ENCODE measurements at regions not wholly inside any gene's neighbourhood (a gene's known extent, or its start where the extent isn't known, plus 50 kb on each side); places are given as distances from the start of the nearest gene placed in this dataset.
"Not testable (repeated sequence)": the region's sequence is repeated elsewhere in the genome, so short reads cannot be mapped to it uniquely, and the experiment has no call there.

DNA sequence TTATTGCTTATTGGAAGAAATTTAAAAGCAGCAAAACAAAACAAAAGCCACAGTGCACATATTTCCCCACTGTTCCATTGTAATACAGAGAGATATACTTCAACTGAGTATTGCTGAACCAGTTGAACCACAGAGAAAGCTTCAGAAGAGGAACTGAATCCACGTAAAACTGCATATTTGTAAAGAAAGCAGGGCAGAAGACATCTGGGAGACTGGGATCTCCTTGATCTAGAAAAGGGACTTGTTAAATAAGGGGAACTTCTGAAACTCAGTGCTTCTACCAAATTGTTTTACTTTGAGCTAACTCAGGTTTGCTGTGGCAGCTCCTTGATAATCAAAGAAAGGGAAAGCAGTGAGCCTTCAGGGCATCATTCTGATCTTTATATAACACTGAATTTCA, 411.1 kb upstream of the MDGA2 start:
- no peak overlapping the region for H3K4me3 ChIP-seq (ENCODE audit: low read depth, low read length)
- TF ChIP-seq, protein P1, sequence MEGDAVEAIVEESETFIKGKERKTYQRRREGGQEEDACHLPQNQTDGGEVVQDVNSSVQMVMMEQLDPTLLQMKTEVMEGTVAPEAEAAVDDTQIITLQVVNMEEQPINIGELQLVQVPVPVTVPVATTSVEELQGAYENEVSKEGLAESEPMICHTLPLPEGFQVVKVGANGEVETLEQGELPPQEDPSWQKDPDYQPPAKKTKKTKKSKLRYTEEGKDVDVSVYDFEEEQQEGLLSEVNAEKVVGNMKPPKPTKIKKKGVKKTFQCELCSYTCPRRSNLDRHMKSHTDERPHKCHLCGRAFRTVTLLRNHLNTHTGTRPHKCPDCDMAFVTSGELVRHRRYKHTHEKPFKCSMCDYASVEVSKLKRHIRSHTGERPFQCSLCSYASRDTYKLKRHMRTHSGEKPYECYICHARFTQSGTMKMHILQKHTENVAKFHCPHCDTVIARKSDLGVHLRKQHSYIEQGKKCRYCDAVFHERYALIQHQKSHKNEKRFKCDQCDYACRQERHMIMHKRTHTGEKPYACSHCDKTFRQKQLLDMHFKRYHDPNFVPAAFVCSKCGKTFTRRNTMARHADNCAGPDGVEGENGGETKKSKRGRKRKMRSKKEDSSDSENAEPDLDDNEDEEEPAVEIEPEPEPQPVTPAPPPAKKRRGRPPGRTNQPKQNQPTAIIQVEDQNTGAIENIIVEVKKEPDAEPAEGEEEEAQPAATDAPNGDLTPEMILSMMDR (IDR thresholded peaks at IDR 0.05; ENCODE audit: low read depth, low read length, missing control alignments) = no peak
- no peak for DNase-seq (ENCODE audit: low read depth)

DNA sequence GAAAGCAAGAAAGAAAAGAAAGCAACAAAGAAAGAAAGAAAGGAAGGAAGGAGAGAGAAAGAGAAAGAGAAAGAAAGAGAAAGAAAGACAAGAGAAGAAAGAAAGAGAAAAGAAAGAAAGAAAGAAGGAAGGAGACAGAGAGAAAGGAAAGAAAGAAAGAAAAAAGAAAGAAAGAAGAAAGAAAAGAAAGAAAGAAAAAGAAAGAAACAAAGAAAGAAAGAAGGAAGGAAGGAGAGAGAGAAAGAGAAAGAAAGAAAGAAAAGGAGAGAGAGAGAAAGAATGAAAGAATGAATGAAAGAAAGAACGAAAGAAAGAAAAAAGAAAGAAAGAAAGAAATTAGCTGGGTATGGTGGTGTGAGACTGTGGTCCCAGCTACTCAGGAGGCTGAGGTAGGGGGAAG, 400.1 kb upstream of the MDGA2 start:
- no peak for DNase-seq (ENCODE audit: low read depth)
- TF ChIP-seq, protein P1 (IDR thresholded peaks at IDR 0.05; ENCODE audit: low read depth, low read length, missing control alignments) = no peak
- no peak overlapping the region for H3K4me3 ChIP-seq (ENCODE audit: low read depth, low read length)

DNA sequence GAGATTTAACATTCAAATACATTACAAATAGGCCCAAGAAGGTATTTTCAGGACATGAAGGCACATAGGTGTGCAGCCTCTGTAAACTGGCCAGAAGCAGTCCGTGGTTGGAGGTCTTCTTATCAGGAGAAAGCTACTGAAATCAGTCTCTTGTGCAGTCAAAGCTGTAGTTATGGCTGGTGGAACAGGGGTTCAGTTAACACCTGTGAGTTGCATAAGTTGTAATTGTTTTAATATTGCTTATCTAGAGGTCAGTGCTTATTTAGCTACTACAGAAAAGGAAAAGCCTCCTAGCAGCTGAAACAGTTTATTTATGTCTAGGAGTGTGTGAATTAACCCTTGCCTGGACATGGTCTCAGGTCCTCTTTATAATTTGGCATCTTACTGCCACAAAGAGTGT, 377.6 kb upstream of the MDGA2 start:
- TF ChIP-seq, protein P1 (IDR thresholded peaks at IDR 0.05; ENCODE audit: low read depth, low read length, missing control alignments) = no peak
- H3K4me3 ChIP-seq (ENCODE audit: low read depth, low read length) = no peak overlapping the region
- no peak for DNase-seq (ENCODE audit: low read depth)

DNA sequence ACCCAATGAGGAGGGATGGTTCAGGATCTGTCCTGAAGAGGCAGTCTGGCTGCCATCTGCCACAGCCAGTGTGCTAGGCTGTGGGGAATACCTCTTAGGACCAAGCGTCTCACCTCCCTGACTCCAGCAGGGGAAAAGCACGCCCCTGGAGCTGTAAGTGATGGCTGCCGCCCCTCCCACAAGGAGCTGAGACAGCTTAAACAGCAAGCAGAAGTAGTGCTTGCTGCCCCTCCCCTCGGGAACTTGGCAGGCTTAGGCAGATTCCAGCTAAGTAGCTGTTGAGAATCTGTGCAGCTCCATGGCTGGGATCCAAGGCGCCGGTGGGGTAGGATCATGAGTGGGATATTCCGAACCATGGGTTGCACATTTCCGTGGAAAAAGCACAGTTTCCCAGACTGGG, 360.4 kb upstream of the MDGA2 start:
- TF ChIP-seq, protein P1 (IDR thresholded peaks at IDR 0.05; ENCODE audit: low read depth, low read length, missing control alignments) = no peak
- no peak for DNase-seq (ENCODE audit: low read depth)
- H3K4me3 ChIP-seq (ENCODE audit: low read depth, low read length) = no peak overlapping the region

DNA sequence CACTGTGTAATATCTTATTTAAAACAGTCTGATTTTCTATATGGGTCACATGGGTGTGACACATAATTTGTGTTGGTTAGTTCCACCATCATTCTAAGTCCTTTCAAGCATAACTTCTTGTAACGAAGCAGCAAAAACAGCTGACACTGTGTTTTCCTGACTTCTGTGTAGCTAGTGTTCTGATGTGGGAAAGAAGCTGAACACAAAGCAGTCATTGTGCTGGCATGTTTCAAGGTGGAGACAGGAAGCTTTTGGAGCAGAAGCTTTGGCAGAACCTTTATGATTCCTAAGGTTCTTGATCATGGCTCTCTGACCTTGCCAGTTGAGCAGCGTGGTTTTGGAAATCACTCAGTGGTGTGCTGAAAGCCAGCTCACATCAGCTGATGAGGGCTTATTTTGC, 351.7 kb upstream of the MDGA2 start:
- no peak overlapping the region for H3K4me3 ChIP-seq (ENCODE audit: low read depth, low read length)
- DNase-seq (ENCODE audit: low read depth) = no peak
- TF ChIP-seq, protein P1 (IDR thresholded peaks at IDR 0.05; ENCODE audit: low read depth, low read length, missing control alignments) = no peak

DNA sequence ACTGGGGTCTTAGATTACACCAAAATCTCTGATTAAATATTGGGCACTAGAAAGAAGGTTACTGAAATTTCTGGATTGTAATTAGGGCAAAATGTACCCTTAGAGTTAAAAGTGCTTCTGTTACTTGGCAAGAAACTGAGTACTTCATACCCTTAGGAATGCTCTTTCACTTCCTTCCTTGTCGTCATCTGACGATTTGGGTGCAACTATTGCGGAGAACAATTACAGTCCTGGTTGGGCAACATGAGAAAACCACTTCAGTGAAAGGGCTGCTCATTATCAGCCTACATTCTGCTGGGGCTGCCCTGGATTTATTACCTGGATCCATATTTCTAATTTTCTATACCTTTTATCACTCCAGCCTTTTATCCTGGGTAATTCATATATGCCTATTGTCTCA, 348.5 kb upstream of the MDGA2 start:
- no peak overlapping the region for H3K4me3 ChIP-seq (ENCODE audit: low read depth, low read length)
- DNase-seq (ENCODE audit: low read depth) = no peak
- TF ChIP-seq, protein P1 (IDR thresholded peaks at IDR 0.05; ENCODE audit: low read depth, low read length, missing control alignments) = no peak

DNA sequence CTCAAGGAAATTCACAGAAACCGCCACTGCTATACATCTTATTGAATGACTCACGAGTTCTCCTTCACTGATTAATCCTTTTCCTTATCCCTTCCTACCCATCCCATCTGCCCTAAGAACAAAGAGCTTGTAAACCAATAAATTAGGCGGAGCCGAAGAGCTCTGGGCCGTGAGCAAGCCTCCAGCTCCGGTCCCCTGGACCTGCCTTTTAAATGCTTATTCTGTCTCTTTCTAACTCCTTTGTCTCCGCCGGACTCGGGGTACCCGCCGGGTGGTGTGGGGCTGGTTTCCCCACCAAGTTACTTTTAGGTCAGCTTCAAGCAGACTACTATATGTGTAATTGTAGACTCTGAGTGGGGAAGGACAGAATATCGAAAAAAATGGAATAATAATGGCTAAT, 336.1 kb upstream of the MDGA2 start:
- DNase-seq (ENCODE audit: low read depth); H3K4me3 ChIP-seq (ENCODE audit: low read depth, low read length): not testable (repeated sequence)

DNA sequence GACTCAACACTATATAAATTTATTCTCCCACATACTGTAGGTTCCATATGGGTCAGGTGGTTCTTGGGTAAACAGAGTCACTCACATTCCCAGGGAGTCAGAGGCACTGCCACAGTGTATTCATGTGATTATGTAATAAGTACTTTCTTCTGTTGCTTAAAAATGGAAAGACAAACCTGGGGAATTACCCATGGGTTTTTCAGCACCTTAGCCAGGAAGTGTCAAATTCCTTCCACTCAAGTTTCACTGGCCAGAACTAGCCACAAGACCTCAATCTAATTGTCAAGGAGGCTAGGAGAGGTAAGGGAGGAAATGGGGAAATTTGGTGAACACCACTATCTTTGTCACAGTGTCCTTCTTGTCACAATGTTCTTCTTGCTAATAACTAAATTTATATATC, 333.2 kb upstream of the MDGA2 start:
- no peak for DNase-seq (ENCODE audit: low read depth)
- TF ChIP-seq, protein P1 (IDR thresholded peaks at IDR 0.05; ENCODE audit: low read depth, low read length, missing control alignments) = no peak
- H3K4me3 ChIP-seq (ENCODE audit: low read depth, low read length) = no peak overlapping the region

All from GM12864 (cell line).